GM18502 (cell line): ENCODE measurements at regions not wholly inside any gene's neighbourhood (a gene's known extent, or its start where the extent isn't known, plus 50 kb on each side); places are given as distances from the start of the nearest gene placed in this dataset.

Experiments
- ATAC-seq: cut with Tn5 transposase; IDR thresholded peaks from one replicate; pipeline ENCODE4 v1.9.1; 2021; ENCODE audit warnings: mild to moderate bottlenecking; ENCODE audit not compliant: unreplicated experiment, poor library complexity

GRCh38 chr2:38430196-38430595 lies 53.1 kb upstream of the ATL2 start:
- ATAC-seq: no peak

GRCh38 chr2:38427936-38428335 lies 50.9 kb upstream of the ATL2 start:
- ATAC-seq: no peak

GRCh38 chr2:38427054-38427453 lies 50.0 kb upstream of the ATL2 start:
- ATAC-seq: no peak
